ENCODE measurements at regions not wholly inside any gene's neighbourhood (a gene's known extent, or its start where the extent isn't known, plus 50 kb on each side); places are given as distances from the start of the nearest gene placed in this dataset.

GRCh38 chr18:71079606-71080005 is 790.8 kb downstream of the SOCS6 start:
- TF ChIP-seq CTCF (IDR thresholded peaks at IDR 0.05 in 4 of 5, conservative IDR thresholded peaks at IDR 0.05 in 1 of 5): no peak
- TF ChIP-seq POLR2A (IDR thresholded peaks at IDR 0.05): no peak
